IPS DF 6.9 (cell line): ENCODE measurements at regions not wholly inside any gene's neighbourhood (a gene's known extent, or its start where the extent isn't known, plus 50 kb on each side); places are given as distances from the start of the nearest gene placed in this dataset.
"Not testable (repeated sequence)": the region's sequence is repeated elsewhere in the genome, so short reads cannot be mapped to it uniquely, and the experiment has no call there.

Source experiments
- DNase-seq: peaks from one replicate; pipeline ENCODE4 v3.0.0-alpha.2; 2013; ENCODE audit warnings: low read depth, low spot score
- H3K27ac ChIP-seq: one replicate; pipeline ENCODE4 v1.5.1; 2013; ENCODE audit warnings: low read length, control low read depth
- H3K27me3 ChIP-seq: 2 replicates; pipeline ENCODE4 v1.6.1; 2013; ENCODE audit warnings: mild to moderate bottlenecking, low read length; ENCODE audit not compliant: control insufficient read depth, insufficient read depth
- H3K36me3 ChIP-seq: 2 replicates; pipeline ENCODE4 v1.6.1; 2013; ENCODE audit warnings: low read length; ENCODE audit not compliant: control insufficient read depth, insufficient read depth
- H3K4me1 ChIP-seq: 2 replicates; pipeline ENCODE4 v1.6.1; 2013; ENCODE audit warnings: low read length; ENCODE audit not compliant: control insufficient read depth, insufficient read depth
- H3K4me3 ChIP-seq: 2 replicates; pipeline ENCODE4 v1.5.1; 2013; ENCODE audit warnings: mild to moderate bottlenecking, low read length
- H3K9me3 ChIP-seq: 2 replicates; pipeline ENCODE4 v1.6.1; 2013; ENCODE audit warnings: low read length, inconsistent platforms; ENCODE audit not compliant: control insufficient read depth, insufficient read depth
- WGBS: extraction: QIAGEN DNeasy Blood & Tissue Kit; methylation state at CpG from one replicate; pipeline ENCODE4 v1.1.7; 2013; ENCODE audit warnings: mixed read lengths, missing lambda C conversion rate; ENCODE audit not compliant: insufficient read length, insufficient coverage; 5-methylcytosine and 5-hydroxymethylcytosine counted together

DNA sequence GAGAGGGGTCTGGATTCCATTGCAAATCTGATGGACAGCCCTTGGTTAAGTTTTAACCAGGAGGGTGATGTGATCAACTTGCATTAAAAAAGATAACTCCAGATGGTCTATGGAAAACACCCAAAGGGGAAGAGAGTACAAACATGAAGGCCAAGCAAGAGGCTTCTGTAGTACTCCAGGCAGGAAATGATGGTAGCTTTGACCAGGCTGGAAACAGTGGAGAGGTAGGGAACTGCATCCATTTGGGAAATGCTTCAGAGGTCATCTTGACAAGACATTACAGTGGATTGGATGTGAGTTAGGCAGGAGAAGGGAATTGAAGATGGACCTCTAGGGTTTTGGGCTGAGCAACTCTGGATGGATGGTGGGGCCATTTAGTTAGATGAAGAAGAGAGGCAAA lies 391.1 kb downstream of the IPO8 start:
- no peaks in the 10 kb centered on the region for H3K9me3 ChIP-seq
- no peak overlapping the region for H3K4me3 ChIP-seq
- H3K4me1 ChIP-seq = no peaks in the 10 kb centered on the region
- no peaks in the 10 kb centered on the region for H3K36me3 ChIP-seq
- no peak overlapping the region for H3K27ac ChIP-seq
- DNase-seq = no peak
- no peaks in the 10 kb centered on the region for H3K27me3 ChIP-seq

DNA sequence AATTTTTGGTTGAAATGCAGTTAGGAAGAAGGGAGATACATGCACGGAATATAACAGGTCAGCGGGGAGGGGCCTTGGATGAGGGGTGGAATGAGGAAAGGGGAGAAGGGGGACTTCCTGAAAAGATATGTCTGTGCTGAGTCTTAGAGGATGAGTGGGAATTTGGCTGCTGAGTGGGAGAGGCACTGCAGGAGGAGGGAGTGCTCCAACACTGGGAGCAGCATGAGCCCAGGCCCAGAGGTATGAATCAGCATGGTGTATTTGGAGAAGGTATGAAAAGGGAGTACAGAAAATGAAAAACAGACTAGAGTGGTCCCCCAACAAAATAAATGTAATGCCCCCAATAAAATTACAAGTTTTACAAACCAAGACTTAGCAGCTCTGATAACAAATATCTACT lies 394.4 kb downstream of the IPO8 start:
- H3K4me1 ChIP-seq = no peaks in the 10 kb centered on the region
- no peak overlapping the region for H3K27ac ChIP-seq
- H3K9me3 ChIP-seq = no peaks in the 10 kb centered on the region
- no peak for DNase-seq
- no CpG with 5 or more reads among the region's 2 CpGs for WGBS
- H3K36me3 ChIP-seq = no peaks in the 10 kb centered on the region
- no peak overlapping the region for H3K4me3 ChIP-seq
- no peaks in the 10 kb centered on the region for H3K27me3 ChIP-seq

DNA sequence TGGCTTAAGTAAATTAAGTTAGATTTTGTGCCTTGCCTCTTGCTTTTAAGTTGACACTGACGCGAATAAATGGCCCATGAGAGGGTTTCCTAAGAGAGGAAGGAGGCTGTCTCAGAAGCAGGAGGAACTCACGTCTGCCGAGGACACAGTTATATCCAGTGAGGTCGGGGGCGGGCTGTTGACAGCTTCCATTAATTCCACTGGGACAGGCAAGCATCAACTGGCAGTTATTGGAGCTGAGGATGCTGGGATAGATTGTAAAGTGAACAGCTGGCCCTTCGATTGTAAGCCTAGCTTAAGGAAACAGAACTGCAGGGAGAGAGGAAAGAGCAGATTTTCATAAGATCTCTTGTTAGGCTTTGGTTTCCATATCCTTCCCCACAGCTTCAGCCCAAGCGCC lies 399.2 kb downstream of the IPO8 start:
- no peak overlapping the region for H3K4me3 ChIP-seq
- no peaks in the 10 kb centered on the region for H3K4me1 ChIP-seq
- H3K27me3 ChIP-seq = no peaks in the 10 kb centered on the region
- WGBS = no CpG with 5 or more reads among the region's 8 CpGs
- H3K36me3 ChIP-seq = no peaks in the 10 kb centered on the region
- DNase-seq = no peak
- no peaks in the 10 kb centered on the region for H3K9me3 ChIP-seq
- no peak overlapping the region for H3K27ac ChIP-seq

DNA sequence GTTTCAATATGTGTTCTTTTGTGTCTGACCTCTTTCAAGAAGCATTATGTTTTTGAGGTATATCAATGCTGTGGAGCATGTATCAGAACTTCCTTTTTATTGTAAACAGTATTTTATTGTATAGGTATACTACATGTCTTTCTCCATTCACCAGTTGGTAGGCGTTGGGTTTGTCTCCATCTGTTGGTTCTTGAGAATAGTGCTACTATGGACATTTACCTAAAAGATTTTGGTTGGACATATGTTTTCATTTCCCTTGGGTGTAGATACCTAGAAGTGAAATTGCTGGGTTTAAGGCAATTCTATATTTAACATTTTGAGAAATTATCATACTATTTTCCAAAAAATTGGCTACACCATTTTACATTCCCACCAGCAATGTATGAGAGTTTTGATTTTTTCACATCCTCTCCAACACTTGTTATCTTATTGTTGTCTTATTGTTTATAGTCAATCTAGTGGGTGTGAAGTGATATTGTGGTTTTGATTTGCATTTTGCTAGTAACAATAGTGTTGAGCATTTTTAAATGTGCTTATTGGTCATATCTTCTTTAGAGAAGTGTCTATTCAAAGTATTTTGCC lies 409.2 kb downstream of the IPO8 start:
- no CpG with 5 or more reads among the region's 1 CpG for WGBS
- H3K4me3 ChIP-seq = no peak overlapping the region
- no peaks in the 10 kb centered on the region for H3K36me3 ChIP-seq
- H3K4me1 ChIP-seq = no peaks in the 10 kb centered on the region
- no peak for DNase-seq
- no peak overlapping the region for H3K27ac ChIP-seq
- no peaks in the 10 kb centered on the region for H3K27me3 ChIP-seq
- H3K9me3 ChIP-seq = no peaks in the 10 kb centered on the region

DNA sequence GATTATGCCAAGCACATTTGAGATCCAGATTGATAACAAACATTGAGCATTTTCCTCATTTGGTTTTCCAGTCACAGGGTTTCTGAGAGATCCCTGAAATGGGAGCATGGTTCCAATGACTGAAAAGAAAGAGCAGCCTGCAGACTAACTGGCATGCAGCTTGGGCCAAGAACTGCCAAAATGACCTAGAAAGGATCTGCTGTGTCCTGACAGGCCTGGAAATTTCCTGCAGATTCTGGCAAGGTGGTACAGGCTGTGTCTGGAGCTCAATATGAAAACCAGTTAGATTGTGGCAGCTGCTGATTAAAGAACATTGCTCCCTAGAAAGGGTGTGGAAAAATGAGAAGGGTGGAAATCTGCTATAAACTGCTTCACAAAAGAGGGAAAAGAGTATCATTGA lies 417.3 kb downstream of the IPO8 start:
- no peak for DNase-seq
- Histone ChIP-seq H3K36me3 (no peaks in the 10 kb centered on the region), H3K4me3 (no peak overlapping the region), H3K9me3 (no peaks in the 10 kb centered on the region), H3K27me3 (no peaks in the 10 kb centered on the region), H3K4me1 (no peaks in the 10 kb centered on the region), H3K27ac (no peak overlapping the region)

DNA sequence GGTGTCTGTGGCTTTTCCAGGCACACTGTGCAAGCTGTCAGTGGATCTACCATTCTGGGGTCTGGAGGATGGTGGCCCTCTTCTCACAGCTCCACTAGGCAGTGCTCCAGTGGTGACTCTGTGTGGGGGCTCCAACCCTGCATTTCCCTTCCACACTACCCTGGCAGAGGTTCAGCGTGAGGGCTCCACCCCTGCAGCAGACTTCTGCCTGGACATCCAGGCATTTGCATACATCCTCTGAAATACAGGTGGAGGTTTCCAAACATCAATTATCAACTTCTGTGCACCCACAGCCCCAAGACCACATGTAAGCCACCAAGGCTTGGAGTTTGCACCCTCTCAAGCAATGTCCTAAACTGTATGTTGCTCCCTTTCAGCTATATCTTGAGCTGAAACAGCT lies 423.2 kb downstream of the IPO8 start:
- not testable (repeated sequence) for H3K9me3 ChIP-seq, H3K4me3 ChIP-seq, H3K27me3 ChIP-seq, DNase-seq, H3K27ac ChIP-seq, H3K36me3 ChIP-seq, H3K4me1 ChIP-seq
- WGBS = no CpG with 5 or more reads among the region's 1 CpG

DNA sequence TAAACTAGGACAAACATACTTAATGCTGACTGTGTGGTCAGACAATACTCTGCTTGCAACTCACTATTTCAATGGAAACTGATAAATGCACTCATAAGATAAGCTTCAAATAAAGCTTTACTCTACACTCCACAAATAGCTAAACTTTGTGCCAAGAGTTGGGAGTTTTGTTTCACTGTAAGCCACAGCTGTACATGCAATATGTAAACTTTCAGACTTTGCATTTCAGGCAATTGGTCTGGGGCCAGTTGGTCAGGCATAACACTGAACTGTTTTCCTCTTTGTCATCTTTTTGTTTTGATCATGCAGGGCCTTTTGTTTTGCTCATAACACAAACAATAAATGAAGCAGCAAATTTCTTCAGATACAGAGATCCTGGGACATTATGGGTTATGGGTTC lies 426.2 kb downstream of the IPO8 start:
- Histone ChIP-seq H3K9me3 (no peaks in the 10 kb centered on the region), H3K27me3 (no peaks in the 10 kb centered on the region)

DNA sequence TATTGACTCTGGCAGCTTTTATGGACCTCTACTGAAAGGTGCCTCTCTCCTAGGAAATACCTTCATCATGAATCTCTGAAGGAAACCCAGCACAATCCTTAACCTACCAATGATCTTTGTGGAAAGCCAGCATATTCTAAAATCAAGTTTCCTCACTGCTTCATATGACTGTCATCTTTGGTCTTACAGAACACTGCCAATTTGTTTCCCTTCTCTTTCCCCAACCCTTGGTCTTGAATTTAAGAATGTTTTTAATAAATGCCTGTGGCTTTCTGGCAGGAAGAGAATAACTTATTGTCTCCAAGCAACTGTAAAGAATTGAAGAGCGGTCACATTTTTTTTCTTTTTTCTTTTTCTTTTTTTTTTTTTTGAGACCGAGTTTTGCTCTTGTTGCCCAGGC lies 427.6 kb downstream of the IPO8 start:
- no CpG with 5 or more reads among the region's 2 CpGs for WGBS
- DNase-seq = no peak
- Histone ChIP-seq H3K27ac (no peak overlapping the region), H3K4me1 (no peaks in the 10 kb centered on the region), H3K4me3 (no peak overlapping the region), H3K9me3 (no peaks in the 10 kb centered on the region), H3K27me3 (no peaks in the 10 kb centered on the region), H3K36me3 (no peaks in the 10 kb centered on the region)

More for the DNA sequence above, 426.2 kb downstream of the IPO8 start:
- Histone ChIP-seq H3K27ac (no peak overlapping the region), H3K36me3 (no peaks in the 10 kb centered on the region), H3K4me1 (no peaks in the 10 kb centered on the region), H3K4me3 (no peak overlapping the region)
- no peak for DNase-seq

DNA sequence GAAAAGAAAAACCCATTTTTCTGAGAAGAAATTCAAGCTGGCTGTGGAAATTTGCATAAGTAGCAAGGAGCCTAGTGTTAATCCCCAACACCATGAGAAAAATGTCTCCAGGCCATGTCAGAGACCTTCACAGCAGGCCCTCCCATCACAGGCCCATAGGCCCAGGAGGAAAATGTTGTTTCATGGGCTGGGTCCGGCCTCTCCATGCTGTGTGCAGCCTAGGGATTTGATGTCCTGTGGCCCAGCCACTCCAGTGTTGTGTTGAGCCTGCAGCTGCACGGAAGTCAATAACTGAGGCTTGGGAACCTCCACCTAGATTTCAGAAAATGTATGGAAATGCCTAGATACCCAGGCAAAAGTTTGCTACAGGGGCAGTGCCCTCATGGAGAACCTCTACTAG lies 432.2 kb downstream of the IPO8 start:
- no peaks in the 10 kb centered on the region for H3K9me3 ChIP-seq
- no peak overlapping the region for H3K27ac ChIP-seq
- no CpG with 5 or more reads among the region's 2 CpGs for WGBS
- H3K27me3 ChIP-seq = no peaks in the 10 kb centered on the region
- no peaks in the 10 kb centered on the region for H3K36me3 ChIP-seq
- no peak overlapping the region for H3K4me3 ChIP-seq
- H3K4me1 ChIP-seq = no peaks in the 10 kb centered on the region
- no peak for DNase-seq

DNA sequence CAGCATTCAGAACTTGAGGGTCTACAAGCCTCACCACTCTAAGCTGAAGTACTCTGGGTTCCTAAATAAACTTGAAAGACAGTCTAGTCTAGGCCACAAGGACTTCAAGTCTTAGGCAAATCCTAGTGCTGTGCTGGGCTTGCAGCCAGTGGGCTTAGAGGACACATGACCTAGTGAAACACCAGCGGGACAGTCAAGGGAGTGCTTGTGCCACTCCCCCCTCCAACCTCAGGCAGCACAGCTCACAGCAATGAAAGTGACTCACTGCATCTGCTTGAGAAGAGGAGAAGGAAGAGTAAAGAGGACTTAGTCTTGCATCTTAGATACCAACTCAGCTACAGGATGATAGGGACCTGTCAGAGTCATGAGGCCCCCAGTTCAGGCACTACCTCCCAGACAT lies 438.1 kb downstream of the IPO8 start:
- Histone ChIP-seq H3K9me3 (no peaks in the 10 kb centered on the region; the same call in 1 of the 2 replicates), H3K4me1 (peaks cover 3% of the 10 kb centered on the region; the same call in 1 of the 2 replicates), H3K27me3 (no peaks in the 10 kb centered on the region), H3K4me3 (no peak overlapping the region), H3K27ac (no peak overlapping the region), H3K36me3 (no peaks in the 10 kb centered on the region)
- no CpG with 5 or more reads among the region's 1 CpG for WGBS
- DNase-seq = no peak

DNA sequence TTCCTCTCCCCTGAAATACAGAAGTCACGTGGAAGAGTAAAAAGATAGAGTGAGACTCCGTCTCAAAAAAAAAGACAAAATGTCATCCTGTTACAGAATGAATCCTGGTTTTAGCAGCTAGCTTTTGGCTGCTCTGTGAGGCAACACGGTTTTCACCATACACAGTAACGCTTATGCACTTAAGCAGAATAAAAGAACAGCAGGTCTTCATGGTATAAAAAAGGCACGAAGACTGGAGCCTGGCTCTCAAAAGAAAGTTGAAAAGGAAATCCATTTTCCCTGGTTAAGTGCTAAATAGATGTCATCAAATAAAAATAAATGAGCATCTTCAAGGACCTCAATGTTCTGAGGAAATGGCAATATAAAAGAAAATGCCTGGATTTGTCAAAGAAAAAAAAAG lies 444.1 kb downstream of the IPO8 start:
- Histone ChIP-seq H3K4me1 (no peaks in the 10 kb centered on the region), H3K36me3 (no peaks in the 10 kb centered on the region), H3K27me3 (no peaks in the 10 kb centered on the region), H3K27ac (no peak overlapping the region), H3K4me3 (no peak overlapping the region), H3K9me3 (no peaks in the 10 kb centered on the region)
- WGBS = no CpG with 5 or more reads among the region's 5 CpGs
- DNase-seq = no peak
